HT1080 (cell line): ENCODE measurements at regions not wholly inside any gene's neighbourhood (a gene's known extent, or its start where the extent isn't known, plus 50 kb on each side); places are given as distances from the start of the nearest gene placed in this dataset.
"Not testable (repeated sequence)": the region's sequence is repeated elsewhere in the genome, so short reads cannot be mapped to it uniquely, and the experiment has no call there.

ENCODE experiments used
- DNase-seq: peaks from one replicate; pipeline ENCODE4 v3.0.0-alpha.2; 2015; ENCODE audit warnings: low read depth

DNA sequence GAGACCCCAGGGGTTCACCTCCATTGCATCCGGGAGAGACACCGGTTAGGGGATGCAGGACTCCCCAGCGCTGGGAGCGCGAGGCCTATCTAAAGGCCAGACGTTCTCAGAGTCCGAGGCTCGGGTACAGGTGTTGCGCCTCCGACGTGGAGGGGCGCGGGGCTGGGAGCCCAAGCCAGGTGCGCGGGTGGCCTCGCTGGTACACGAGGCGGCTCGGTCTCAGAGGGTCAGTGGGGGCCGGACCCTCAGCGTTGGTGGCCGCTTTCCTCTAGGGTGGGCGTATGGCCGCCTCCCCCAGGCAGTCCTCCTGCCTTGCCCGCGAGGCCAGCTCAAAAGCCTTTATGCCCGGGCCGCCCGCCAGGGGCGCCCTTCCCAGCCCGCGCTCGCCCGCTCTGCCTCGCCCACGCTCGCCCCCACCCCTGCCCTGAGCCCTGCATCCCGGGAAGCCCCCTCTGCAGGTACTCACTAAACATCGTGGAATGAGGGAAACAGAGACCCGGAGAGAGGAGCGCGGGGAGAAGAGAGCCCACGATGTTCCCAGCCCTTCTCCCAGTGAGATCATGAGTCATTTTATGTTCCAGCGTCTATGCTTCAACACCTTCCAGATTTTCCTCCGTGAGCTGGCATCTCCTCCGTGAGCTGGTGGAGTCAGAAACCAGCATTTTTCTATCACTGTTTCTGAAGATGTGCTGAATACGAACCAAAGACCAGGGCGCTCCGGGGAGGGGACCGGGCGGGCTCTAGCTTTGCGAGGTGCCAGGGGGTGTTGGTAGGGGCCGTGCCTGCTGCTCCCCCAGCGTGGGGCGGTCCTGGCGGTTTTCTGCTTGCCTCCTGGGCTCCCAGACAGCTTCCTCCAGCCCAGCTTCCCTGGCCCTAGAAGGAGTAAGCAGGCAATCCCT is 73.8 kb downstream of the DIO3 start:
- no peak for DNase-seq

DNA sequence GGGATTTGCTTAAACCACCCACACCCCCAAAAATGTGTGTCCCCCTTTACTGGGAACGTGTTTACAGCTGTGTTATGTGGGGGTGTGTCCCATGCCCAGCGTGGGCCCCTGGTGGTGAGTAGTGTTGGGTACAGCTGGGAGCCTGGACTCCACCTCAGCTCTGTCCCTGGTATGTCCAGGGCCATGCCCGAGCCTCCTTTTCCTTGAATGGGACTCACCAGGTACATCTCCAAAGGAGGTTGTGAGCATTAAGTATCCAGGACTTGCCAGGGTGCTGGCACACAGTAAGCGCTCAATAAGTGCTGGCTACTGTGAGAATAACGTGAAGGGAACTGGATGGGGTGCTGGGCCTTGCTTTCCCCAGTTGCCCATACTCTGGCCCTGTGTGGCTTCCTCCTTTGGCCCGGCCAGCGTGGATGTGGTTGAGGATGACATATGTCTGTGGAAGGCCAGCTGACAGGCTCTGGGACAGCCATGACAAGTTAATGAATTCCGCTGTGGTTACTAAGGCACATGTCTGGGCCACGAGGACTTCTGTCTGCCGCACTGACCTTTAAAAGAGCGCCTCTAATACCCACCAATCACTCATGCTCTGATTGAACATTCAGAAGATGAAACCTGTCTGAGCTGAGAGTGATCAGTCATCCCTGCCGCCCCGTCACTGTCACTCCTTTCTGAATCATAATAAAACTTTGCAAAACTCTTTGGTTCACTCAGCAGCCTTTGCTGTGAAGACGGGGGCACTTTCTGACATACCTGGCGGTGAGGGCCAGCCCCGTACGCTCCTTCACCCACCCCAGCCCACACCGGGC is 74.7 kb downstream of the DIO3 start:
- DNase-seq = peak; percentile 15

DNA sequence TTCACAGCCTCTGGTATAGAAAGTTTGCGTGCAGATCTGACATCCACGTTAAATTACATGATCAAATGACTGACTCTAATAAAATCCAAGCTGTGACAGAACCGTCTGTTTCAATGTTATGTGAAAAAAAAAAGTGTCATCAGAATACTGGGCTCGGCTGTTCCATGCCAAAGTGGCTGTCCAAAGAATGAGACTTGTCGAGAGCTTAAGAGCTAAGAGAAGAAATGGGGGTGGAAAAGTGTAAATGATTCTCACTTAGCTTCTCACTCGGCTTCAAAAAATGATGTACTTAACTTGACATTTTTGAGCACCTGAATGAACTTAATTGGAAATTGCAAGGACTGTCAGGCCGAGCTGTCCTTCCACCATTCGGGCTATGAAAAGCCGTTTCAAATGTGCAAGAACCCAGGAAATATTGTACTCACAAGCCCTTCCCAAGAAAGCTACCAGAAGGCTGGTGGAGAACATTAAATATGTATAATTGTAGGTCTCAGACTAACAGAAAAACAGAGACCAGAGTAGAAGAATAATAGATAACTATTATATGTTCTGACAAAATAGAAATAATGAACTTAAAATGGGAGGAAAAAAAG is 78.0 kb downstream of the DIO3 start:
- no peak for DNase-seq

DNA sequence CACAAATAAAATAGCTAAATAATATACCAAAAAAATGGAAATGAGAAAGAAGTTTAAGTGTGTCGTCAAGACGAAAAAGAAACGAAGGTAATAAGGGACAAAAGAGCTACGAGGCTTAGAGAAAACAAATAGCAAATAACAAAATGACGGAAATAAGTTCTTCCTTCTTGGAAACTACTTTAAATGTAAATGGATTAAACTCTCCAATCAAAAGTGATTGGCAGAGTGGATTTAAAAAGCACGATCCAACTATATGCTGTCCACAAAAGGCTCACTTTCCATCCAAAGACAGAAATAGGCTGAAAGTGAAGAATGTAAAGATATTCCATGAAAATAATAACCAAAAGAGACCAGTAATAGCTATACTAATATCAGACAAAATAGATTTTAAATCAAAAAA is 82.4 kb downstream of the DIO3 start:
- no peak for DNase-seq

DNA sequence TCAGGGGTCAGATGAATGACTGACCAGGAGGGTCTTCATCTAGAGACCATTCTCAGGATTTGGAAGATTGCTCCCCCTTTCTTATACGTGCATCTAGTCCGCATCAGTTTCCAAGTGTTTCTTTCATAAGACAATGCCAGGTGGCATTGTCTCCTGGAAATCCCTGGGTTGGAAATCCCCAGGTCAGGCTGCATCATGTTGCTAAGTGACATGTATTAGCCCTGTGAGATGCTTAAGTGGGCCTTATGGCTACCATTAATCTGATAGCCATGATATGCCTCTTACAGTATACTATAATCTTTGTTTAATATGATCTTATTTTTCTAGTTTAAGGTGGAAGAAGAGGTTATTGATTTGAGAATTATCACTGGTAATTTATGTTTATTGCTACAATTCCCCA is 92.8 kb downstream of the DIO3 start:
- no peak for DNase-seq

DNA sequence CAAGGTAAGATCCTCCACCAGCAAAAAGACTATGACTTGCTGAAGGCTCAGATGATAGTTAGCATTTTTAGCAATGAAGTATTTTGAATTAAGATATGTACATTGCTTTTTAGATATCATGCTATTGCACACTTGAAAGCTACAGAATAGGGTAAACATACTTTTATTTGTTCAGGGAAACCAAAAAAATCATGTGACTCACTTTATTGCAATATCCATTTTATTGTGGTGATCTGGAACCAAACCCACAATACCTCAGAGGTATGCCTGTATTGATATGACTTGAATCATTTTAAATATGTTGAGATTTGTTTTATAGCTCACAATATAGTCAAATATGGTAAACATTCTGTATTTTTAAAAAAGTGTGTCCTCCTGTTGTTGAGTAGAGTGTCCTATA is 96.1 kb downstream of the DIO3 start:
- no peak for DNase-seq

DNA sequence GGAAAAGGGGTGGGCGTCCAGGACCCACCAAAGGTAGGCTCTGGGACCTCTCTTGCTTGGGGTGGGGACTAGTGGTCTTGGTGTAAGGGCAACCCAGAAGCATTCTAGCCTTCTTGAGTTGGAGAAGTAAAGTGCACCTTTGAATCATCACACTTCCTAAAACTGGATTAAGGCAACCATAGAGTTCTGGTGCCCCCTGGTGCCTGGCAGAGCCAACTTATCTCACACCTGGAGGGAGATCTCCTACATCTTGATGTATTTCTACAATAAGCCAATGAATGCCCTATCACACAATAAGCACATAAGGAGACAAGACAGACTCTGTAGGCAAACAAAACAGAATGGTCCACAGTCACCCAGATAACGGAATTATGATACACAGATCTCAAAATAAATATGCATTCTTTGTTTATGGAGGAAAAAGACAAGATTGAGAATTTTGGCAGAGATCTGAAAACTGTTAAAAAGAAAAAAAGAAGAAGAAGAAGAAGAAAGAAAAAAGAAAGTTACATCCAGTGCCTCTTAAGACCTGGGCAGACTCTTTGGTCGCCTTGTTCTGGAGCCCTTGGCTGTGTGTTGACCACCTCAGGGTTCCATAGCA is 95.9 kb upstream of the PPP2R5C start:
- peak; percentile 43 for DNase-seq

DNA sequence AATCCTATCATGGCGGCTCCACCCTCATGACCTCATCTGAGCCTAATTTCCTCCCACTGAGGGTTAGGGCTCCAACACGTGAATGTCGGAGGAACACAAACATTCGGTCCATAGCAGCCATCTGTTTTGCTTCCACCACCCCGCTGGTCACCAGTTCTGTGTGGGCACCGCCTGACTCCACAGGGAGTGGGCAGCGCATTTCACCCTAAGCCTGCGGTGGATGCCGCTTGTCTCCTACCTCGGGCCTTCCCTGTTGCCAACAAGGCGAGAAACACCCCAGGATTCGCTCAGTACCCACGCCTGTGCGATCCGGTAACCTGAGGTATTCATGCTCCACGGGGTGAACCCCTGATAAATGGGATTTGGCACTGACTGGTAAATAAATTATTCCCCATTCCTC is 95.2 kb upstream of the PPP2R5C start:
- no peak for DNase-seq

DNA sequence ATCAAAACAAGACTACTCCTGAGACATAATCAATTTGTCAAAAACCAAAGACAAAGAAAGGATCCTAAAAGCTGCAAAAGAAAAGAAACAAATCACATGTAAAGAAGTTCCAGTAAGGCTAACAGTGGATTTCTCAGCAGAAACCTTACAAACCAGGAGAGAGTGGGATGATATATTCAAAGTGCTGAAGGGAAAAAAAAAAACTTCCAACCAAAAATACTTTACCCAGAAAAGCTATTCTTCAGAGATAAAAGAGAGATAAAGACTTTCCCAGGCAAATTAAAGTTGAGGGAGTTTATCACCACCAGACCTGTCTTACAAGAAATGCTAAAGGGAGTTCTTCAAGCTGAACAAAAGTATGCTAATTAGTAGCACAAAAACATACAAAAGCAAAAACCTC is 91.9 kb upstream of the PPP2R5C start:
- no peak for DNase-seq

DNA sequence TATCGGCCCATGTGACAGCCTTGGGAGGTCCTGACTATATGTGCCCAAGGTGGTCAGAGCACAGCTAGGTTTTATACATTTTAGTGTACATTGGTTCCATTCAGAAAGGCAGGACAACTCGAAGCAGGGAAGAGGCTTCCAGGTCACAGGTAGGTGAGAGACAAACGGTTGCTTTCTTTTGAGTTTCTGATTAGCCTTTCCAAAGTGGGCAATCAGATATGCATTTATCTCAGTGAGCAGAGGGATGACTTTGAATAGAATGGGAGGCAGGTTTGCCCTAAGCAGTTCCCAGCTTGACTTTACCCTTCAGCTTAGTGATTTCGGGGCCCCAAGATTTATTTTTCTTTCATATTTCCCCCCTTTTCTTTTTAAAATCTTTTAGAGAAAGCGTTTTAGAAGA is 87.6 kb upstream of the PPP2R5C start:
- no peak for DNase-seq

DNA sequence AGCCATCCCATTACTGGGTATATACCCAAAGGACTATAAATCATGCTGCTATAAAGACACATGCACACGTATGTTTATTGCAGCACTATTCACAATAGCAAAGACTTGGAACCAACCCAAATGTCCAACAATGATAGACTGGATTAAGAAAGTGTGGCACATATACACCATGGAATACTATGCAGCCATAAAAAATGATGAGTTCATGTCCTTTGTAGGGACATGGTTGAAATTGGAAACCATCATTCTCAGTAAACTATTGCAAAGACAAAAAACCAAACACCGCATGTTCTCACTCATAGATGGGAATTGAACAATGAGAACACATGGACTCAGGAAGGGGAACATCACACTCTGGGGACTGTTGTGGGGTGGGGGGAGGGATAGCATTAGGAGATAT is 85.7 kb upstream of the PPP2R5C start:
- DNase-seq = not testable (repeated sequence)

DNA sequence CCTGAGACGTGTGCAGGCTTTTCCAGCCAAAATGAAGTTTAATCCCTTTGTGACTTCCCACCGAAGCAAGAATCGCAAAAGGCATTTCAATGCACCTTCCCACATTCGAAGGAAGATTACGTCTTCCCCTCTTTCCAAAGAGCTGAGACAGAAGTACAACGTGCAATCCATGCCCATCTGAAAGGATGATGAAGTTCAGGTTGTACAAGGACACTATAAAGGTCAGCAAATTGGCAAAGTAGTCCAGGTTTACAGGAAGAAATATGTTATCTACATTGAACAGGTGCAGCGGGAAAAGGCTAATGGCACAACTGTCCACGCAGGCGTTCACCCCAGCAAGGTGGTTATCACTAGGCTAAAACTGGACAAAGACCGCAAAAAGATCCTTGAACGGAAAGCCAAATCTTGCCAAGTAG is 83.6 kb upstream of the PPP2R5C start:
- not testable (repeated sequence) for DNase-seq

DNA sequence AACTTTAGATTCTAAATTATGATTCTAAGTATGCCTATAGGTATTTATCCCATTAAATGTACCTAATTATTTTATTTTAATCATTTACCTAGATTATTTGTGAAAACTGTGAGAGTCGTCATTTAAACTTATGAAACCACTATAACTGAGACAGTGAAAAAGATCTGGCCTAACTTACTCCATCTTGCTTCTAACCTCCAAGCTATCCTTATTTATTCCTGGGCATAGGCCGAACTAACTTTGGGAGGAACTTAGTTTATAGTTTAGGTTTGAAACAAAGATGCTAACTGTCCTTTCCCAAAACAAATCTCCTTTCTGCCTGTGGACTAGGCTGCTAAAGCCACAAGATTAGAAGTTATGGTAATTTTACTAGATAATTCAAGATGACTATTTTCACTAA is 79.7 kb upstream of the PPP2R5C start:
- DNase-seq = no peak

DNA sequence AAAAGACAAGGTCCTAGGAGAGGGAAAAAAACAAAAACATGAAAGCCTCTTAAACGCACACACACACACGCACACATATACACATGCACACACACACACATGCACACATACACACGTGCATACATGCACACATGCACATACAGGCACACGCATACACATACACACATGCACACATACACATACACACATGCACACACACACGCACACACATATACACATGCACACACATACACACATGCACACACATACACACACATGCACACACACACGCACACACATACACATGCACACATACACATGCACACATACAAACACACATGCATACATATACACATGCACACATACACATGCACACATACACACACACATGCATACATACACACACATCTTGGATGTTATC is 78.1 kb upstream of the PPP2R5C start:
- DNase-seq = no peak

DNA sequence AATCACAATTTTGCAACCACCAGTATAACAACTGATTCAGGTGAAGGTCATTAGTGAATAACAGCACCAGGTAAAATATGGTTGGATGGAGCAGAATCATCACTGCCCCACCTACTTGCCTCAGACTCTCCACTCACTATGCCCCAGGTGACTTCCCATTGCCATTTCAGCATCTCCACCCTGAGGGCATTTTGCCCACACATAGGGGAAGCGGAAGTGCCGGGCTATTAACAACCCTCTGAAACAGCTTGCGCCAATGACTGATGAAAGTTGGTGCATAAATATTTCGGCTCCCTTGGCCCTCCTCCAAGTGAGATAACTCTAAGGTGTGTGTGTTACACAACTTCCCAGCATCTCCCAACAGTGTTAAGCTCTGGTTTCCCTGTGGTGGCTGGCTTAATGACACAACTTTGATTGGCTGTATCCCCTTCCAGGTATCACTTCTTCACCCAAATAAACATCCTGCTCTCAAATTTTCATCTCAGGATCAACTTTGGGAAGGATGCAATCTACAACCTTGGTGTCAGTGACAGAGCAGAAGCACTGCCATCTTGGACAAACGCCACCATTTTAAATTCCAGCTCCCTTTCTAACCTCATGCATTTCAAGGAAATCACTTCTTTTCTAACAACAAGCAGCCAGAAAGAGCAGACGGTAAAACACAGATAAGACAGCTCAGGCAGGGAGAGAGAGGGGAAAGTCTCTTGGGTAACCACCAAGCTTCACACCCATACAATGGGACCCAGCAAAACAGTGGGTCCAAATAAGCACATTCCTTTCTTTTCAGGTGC is 73.6 kb upstream of the PPP2R5C start:
- no peak for DNase-seq

DNA sequence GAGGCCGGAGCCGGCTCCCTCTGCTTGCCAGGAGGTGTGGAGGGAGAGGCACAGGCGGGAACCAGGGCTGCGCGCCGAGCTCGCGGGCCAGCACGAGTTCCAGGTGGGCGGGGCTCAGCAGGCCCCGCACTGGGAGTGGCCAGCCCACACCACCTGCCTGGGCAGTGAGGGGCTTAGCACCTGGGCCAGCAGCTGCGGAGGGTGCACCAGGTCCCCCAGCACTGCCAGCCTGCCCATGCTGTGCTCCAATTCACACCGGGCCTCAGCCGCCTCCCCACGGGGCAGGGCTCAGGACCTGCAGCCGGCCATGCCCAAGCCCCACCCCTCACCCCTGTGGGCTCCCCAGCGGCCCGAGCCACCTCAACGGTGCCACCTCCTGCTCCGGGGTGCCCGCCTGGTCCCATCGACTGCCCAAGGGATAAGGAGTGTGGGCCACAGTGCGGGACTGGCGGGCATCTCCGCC is 72.4 kb upstream of the PPP2R5C start:
- DNase-seq = no peak

DNA sequence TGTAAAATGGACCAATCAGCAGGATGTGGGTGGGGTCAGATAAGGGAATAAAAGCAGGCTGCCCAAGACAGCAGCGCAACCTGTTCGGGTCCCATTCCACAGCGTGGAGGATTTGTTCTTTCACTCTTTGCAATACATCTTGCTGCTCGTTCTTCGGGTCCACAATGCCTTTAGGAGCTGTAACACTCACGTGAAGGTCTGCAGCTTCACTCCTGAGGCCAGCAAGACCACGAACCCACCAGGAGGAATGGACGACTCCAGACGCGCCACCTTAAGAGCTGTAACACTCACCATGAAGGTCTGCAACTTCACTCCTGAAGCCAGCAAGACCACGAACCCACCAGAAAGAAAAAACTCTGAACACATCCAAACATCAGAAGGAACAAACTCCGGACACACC is 71.5 kb upstream of the PPP2R5C start:
- DNase-seq = not testable (repeated sequence)

DNA sequence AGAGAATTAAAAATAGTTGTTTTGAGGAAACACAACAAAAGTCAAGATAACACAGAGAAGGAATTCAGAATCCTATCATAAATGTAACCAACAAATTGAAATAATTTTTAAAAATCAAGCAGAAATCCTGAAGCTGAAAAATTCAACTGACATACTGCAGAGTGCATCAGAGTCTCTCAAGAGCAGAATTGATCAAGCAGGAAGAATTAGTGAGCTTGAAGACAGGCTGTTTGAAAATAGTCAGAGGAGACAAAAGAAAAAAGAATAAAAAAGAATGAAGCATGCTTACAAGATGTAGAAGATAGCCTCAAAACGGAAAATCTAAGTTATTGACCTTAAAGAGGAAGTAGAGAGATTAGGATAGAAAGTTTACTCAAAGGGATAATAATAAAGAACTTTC is 65.8 kb upstream of the PPP2R5C start:
- no peak for DNase-seq

DNA sequence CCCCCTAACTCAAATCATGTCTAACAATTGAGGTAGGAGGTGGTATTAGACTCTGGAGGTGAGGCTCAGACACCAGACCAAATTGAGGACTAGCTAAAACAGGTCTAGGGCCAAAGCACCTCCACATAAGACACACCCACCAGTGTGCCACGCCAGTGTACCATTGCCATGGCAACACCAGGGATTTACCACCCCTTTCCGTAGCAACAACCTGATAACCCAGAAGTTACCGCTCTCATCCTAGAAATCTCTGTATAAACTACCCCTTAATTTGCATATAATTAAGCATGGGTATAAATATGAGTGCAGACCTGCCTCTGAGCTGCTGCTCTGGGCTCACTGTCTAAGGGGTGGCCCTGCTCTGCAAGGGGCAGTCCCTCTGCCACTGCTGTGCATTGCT is 57.4 kb upstream of the PPP2R5C start:
- no peak for DNase-seq

DNA sequence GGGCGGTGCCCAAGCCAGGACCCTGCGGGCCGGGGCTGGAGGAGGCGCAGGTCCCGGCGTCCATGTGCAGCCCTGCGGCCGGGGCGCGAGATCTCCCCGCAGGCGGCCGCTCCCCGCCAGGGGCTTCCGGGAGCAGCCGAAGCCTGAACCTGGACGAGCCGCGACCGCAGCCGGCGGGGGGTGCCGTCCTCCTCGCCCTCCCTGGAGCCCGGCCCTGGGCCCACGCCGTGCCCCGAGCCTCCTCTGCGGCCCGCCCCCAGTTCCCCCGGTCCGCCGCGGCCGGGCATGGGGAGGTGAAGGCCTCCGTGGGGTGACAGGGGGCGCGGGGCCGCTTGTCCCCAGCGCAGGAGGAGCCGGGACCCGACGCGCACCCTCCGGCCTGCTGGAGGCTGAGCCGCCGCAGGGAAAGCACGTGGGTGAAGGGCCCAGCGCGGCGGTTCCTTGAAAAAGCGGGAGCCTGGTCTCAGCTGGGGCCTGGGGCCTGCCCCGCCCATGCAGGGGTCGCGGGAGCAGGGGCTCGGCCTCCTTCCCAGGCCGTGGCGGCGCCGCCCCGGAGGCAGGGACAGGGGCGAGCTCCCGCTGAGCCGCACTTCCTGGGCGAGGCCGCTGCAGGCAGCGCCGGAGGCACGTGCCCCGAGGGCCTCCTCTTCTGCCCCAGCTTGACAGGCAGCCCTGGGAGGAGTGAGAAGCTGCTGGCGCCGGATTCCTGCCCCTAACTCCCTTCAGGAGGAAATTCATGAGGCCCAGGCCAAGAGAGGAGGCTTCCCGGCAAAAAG is 55.6 kb upstream of the PPP2R5C start:
- DNase-seq = no peak
